Upper lobe of left lung (tissue), 6 donors: ENCODE measurements at regions not wholly inside any gene's neighbourhood (a gene's known extent, or its start where the extent isn't known, plus 50 kb on each side); places are given as distances from the start of the nearest gene placed in this dataset.
"Not testable (repeated sequence)": the region's sequence is repeated elsewhere in the genome, so short reads cannot be mapped to it uniquely, and the experiment has no call there.

Experiments used
- ATAC-seq, 2 donors: fragments of 200-7000 bp; cut with Tn5 transposase; one replicate each; pipeline ENCODE4 v1.9.1; 2022; ENCODE audit warnings: mild to moderate bottlenecking in 2 of 2, moderate library complexity in 2 of 2; ENCODE audit not compliant: low FRiP score in 2 of 2
- DNase-seq, 2 donors: peaks; one replicate each; pipeline ENCODE4 v3.0.0-alpha.2; 2019 to 2020
- H3K27ac ChIP-seq, 4 donors: fragments of 200-600 bp; sonication (generic); one replicate each; pipeline ENCODE4 v1.5.1; 2016 to 2019
- H3K27me3 ChIP-seq, 4 donors: fragments of 200-600 bp; sonication (generic); one replicate each; pipeline ENCODE4 v1.5.1; 2017 to 2019
- H3K36me3 ChIP-seq, 4 donors: fragments of 200-600 bp; sonication (generic); one replicate each; pipeline ENCODE4 v1.5.1; 2016 to 2019
- H3K4me1 ChIP-seq, 4 donors: fragments of 200-600 bp; sonication (generic); one replicate each; pipeline ENCODE4 v1.5.1; 2018 to 2019
- H3K4me3 ChIP-seq, 4 donors: fragments of 200-600 bp; sonication (generic); one replicate each; pipeline ENCODE4 v1.5.1; 2017 to 2019; ENCODE audit warnings: mild to moderate bottlenecking in 2 of 4, moderate library complexity in 1 of 4
- H3K9me3 ChIP-seq, 4 donors: fragments of 200-600 bp; sonication (generic); one replicate each; pipeline ENCODE4 v1.5.1; 2018 to 2019
- EP300 ChIP-seq, 4 donors: sonication (generic); formaldehyde crosslinking; IDR thresholded peaks; one replicate each; pipeline ENCODE4 v1.5.1; 2017; ENCODE audit warnings: antibody characterized with exemption in 4 of 4, control low read depth in 2 of 4
- POLR2A ChIP-seq, 4 donors: fragments of 450-650 bp; IDR thresholded peaks; one replicate each; pipeline ENCODE4 v1.5.1; 2016 to 2017; ENCODE audit warnings: antibody characterized with exemption in 4 of 4, mild to moderate bottlenecking in 2 of 4
- POLR2AphosphoS5 ChIP-seq, 2 donors: sonication (generic); formaldehyde crosslinking; IDR thresholded peaks; one replicate each; pipeline ENCODE4 v1.5.1; 2017; ENCODE audit warnings: antibody characterized with exemption in 2 of 2
- WGBS, 2 donors: methylation state at CpG; one replicate each; pipeline ENCODE4 v1.1.5; 2017 to 2018; 5-methylcytosine and 5-hydroxymethylcytosine counted together
- TF ChIP-seq, protein P1 (sequence below), 6 experiments: fragments of 450-650 bp in 4 of 6; fragments of 200-600 bp in 2 of 6; sonication (generic) in 2 of 6; IDR thresholded peaks; one replicate each; pipeline ENCODE4 v1.5.1; 2016 to 2019; ENCODE audit warnings: antibody characterized with exemption in 6 of 6
- donor health status: DM: no; HTN: no; CAD: no; lungs with moderate emphysema.
- donor health status: DM: no; HTN: yes; CAD: no; lungs with severe emphysema.

DNA sequence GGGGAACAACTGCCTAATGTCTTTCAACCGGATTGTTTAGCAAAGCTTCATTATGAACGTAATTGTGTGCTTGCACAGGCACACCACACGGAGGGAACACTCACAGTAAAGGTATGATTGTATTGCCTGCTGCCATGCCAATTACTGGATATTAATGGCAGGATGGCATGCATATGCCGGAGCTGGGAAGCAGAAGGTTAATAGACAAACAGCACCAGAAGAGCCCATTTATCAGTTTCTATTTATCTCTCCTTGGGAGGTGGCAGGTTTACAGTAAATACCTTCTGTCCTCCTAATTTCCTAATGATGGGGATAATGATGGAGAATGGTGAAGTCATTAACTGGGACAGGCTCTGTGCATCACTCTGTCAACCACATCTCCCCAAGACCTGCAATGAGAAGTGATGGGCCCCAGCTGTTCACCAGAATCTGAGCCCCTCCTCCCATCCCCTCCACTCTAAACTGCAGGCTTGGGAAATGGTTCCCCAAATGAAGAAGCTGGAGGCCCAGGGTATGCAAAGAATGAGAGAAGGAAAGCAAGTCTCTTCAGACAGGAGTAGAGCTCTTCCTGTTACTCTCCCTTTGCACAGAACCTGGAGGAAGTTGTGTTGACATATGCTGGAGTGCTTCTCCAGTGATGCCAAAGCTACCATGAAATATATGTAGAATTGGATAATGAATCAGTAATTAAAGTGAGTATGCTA is 160.8 kb downstream of the NAA11 start:
- Histone ChIP-seq H3K4me3 (no peak overlapping the region), H3K4me1 (no peaks in the 10 kb centered on the region), H3K36me3 (no peaks in the 10 kb centered on the region), H3K9me3 (no peaks in the 10 kb centered on the region), H3K27ac (no peak overlapping the region), H3K27me3 (no peaks in the 10 kb centered on the region)
- ATAC-seq (no peak), DNase-seq (no peak)
- TF ChIP-seq EP300 (IDR thresholded peaks at IDR 0.05): no peak
- TF ChIP-seq POLR2AphosphoS5 (IDR thresholded peaks at IDR 0.05): no peak
- TF ChIP-seq POLR2A (IDR thresholded peaks at IDR 0.05): no peak
- TF ChIP-seq, protein P1, sequence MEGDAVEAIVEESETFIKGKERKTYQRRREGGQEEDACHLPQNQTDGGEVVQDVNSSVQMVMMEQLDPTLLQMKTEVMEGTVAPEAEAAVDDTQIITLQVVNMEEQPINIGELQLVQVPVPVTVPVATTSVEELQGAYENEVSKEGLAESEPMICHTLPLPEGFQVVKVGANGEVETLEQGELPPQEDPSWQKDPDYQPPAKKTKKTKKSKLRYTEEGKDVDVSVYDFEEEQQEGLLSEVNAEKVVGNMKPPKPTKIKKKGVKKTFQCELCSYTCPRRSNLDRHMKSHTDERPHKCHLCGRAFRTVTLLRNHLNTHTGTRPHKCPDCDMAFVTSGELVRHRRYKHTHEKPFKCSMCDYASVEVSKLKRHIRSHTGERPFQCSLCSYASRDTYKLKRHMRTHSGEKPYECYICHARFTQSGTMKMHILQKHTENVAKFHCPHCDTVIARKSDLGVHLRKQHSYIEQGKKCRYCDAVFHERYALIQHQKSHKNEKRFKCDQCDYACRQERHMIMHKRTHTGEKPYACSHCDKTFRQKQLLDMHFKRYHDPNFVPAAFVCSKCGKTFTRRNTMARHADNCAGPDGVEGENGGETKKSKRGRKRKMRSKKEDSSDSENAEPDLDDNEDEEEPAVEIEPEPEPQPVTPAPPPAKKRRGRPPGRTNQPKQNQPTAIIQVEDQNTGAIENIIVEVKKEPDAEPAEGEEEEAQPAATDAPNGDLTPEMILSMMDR (IDR thresholded peaks at IDR 0.05): no peak
- 65% methylated on average over 4 of the region's 4 CpGs for WGBS, 2 donors

DNA sequence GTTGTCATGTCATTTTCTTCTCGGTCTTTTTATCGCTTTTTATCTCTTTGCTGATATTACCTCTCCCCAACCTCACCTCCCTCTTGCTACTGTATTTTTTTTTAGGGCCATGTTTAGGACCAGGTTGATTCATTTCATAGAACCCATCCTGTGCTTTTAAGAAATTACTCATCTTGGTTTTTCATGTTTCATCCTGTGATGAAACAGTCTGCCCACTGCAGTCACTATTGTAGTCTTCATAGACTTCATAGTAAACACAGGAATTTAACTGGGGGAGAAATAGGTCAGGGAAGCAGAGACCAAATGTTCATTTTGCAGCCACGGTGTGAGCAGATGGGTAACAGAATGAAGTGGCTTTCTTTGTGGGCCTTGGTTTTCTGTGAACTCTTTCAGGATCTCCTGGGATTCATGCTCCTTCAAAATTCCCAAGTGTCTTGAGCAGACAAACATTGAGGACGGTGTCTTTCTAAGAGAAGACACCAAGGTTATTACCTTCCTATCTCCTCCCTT is 161.8 kb downstream of the NAA11 start:
- H3K4me1 ChIP-seq: no peaks in the 10 kb centered on the region
- ATAC-seq: no peak
- 67 to 71% methylated on average over 4 of the region's 4 CpGs for WGBS, 2 donors

DNA sequence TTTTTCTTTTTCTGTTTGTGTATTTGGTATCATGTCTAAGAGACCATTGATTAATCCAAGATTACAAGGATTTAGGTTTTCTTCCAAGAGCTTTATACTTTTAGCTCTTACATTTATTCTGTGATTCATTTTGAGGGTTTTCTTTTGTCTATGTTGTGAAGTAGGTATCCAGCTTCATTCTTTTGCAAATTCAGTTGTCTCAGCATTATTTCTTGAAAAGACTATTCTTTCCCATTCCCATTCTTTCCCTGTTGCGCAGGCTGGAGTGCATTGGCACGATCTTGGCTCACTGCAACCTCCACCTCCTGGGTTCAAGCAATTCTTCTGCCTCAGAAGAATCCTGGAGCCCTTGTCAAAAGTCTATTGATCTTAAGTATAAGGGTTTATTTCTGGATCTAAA is 164.9 kb downstream of the NAA11 start:
- Histone ChIP-seq H3K4me3 (no peak overlapping the region), H3K27me3 (no peaks in the 10 kb centered on the region), H3K27ac (no peak overlapping the region), H3K9me3 (no peaks in the 10 kb centered on the region), H3K36me3 (no peaks in the 10 kb centered on the region), H3K4me1 (no peaks in the 10 kb centered on the region)
- ATAC-seq: no peak
- TF ChIP-seq POLR2A (IDR thresholded peaks at IDR 0.05) (no peak), POLR2AphosphoS5 (IDR thresholded peaks at IDR 0.05) (no peak), EP300 (IDR thresholded peaks at IDR 0.05) (no peak)
- TF ChIP-seq, protein P1 (IDR thresholded peaks at IDR 0.05): no peak
- WGBS, 2 donors: 93% methylated on average over 2 of the region's 2 CpGs
- no peak for DNase-seq

More for the DNA sequence above, 161.8 kb downstream of the NAA11 start:
- TF ChIP-seq, protein P1 (IDR thresholded peaks at IDR 0.05): no peak
- TF ChIP-seq POLR2AphosphoS5 (IDR thresholded peaks at IDR 0.05) (no peak), EP300 (IDR thresholded peaks at IDR 0.05) (no peak), POLR2A (IDR thresholded peaks at IDR 0.05) (no peak)
- no peak for DNase-seq
- Histone ChIP-seq H3K27me3 (no peaks in the 10 kb centered on the region), H3K4me3 (no peak overlapping the region), H3K36me3 (no peaks in the 10 kb centered on the region), H3K9me3 (no peaks in the 10 kb centered on the region), H3K27ac (no peak overlapping the region)

DNA sequence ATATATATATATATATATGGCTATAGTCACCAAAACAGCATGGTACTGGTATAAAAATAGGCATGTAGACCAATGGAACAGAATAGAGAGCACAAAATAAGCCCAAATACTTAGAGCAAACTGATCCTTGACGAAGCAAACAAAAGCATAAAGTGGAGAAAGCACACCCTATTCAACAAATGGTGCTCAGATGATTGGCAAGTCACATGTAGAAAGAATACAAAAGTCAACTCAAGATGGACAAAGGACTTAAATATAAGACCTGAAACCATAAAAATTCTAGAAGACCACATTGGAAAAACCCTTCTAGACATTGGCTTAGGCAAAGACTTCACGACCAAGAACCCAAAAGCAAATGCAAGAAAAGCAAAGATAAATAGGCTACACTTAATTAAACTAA is 167.2 kb downstream of the NAA11 start:
- not testable (repeated sequence) for DNase-seq, H3K9me3 ChIP-seq, H3K36me3 ChIP-seq, H3K27ac ChIP-seq, H3K4me3 ChIP-seq, H3K27me3 ChIP-seq, H3K4me1 ChIP-seq, ATAC-seq
- WGBS, 2 donors: 71 to 93% methylated on average over 2 of the region's 2 CpGs

DNA sequence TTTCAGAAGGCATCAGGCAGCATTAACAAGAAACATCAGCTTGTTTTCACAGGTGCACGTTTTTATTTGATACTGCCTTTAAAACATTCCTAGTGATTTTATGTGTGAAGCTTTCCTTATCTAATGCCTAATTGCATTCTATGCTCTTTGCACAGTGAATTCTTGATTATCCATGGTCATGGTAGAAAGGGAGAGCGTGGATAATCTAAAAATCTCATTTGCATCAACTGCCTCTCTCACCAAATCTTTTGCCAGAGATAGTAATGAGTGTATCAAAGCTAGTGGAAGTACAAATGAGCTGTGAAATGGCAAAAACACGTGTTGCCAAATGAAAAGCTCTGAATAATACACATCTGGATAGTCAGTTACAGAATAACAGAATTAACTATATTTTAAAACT is 170.5 kb downstream of the NAA11 start:
- DNase-seq (no peak), ATAC-seq (no peak)
- 67 to 70% methylated on average over 3 of the region's 3 CpGs for WGBS, 2 donors
- Histone ChIP-seq H3K4me1 (no peaks in the 10 kb centered on the region), H3K27me3 (no peaks in the 10 kb centered on the region), H3K9me3 (peaks cover 0 to 6% (median 2%) of the 10 kb centered on the region in 4 donors), H3K4me3 (no peak overlapping the region), H3K27ac (no peak overlapping the region), H3K36me3 (no peaks in the 10 kb centered on the region)
- TF ChIP-seq EP300 (IDR thresholded peaks at IDR 0.05) (no peak), POLR2AphosphoS5 (IDR thresholded peaks at IDR 0.05) (no peak), POLR2A (IDR thresholded peaks at IDR 0.05) (no peak)
- TF ChIP-seq, protein P1 (IDR thresholded peaks at IDR 0.05): no peak
